K562 (cell line): ENCODE measurements at regions not wholly inside any gene's neighbourhood (a gene's known extent, or its start where the extent isn't known, plus 50 kb on each side); places are given as distances from the start of the nearest gene placed in this dataset.

Experiments
- ARHGAP35 ChIP-seq: fragments of 450-650 bp; IDR thresholded peaks from 2 replicates; pipeline ENCODE4 v1.6.1; 2018; ENCODE audit not compliant: partially characterized antibody
- CAMTA2 ChIP-seq: fragments of 250-450 bp; sonication (Bioruptor Pico); conservative IDR thresholded peaks from 2 replicates; pipeline ENCODE4 v1.5.1; 2022
- DLX4 ChIP-seq: fragments of 250-450 bp; sonication (Bioruptor Pico); IDR thresholded peaks from 2 replicates; pipeline ENCODE4 v1.6.1; 2021; ENCODE audit warnings: mild to moderate bottlenecking
- FOXK1 ChIP-seq: sonication (generic); formaldehyde crosslinking; IDR thresholded peaks from 2 replicates; pipeline ENCODE4 v1.8.0; 2022; ENCODE audit warnings: missing genetic modification reagents, mild to moderate bottlenecking, borderline replicate concordance
- KAT2B ChIP-seq: IDR thresholded peaks from one replicate; pipeline ENCODE4 v1.6.1; 2012; ENCODE audit warnings: low read depth, mild to moderate bottlenecking, control low read depth, inconsistent platforms, low read length, moderate library complexity
- KLF10 ChIP-seq: fragments of 250-450 bp; sonication (Bioruptor Pico); IDR thresholded peaks from 2 replicates; pipeline ENCODE4 v1.6.1; 2021; ENCODE audit warnings: matching md5 sums
- NELFE ChIP-seq: IDR thresholded peaks from 2 replicates; pipeline ENCODE4 v1.6.1; 2011; ENCODE audit warnings: mild to moderate bottlenecking; ENCODE audit not compliant: insufficient read depth, insufficient read length
- ZBTB8A ChIP-seq: fragments of 450-650 bp; IDR thresholded peaks from 2 replicates; pipeline ENCODE4 v1.6.1; 2018; ENCODE audit warnings: mild to moderate bottlenecking, moderate library complexity; ENCODE audit not compliant: partially characterized antibody

GRCh38 chr6:21404577-21404976 lies 189.0 kb upstream of the SOX4 start:
- TF ChIP-seq DLX4 (CRISPR knock-in tag): no peak
- TF ChIP-seq ARHGAP35: no peak
- no peak for TF ChIP-seq NELFE
- no peak for TF ChIP-seq FOXK1 (CRISPR knock-in tag)
- TF ChIP-seq ZBTB8A: no peak
- no peak for TF ChIP-seq KLF10 (CRISPR knock-in tag)
- no peak for TF ChIP-seq CAMTA2 (CRISPR knock-in tag)
- no peak for TF ChIP-seq KAT2B
